Neural progenitor cell (in vitro differentiated cells): ENCODE measurements at regions not wholly inside any gene's neighbourhood (a gene's known extent, or its start where the extent isn't known, plus 50 kb on each side); places are given as distances from the start of the nearest gene placed in this dataset.

Experiments used
- DNase-seq: peaks from one replicate; pipeline ENCODE4 v3.0.0-alpha.2; 2016; ENCODE audit warnings: low spot score
- H2AFZ ChIP-seq: fragments of 200-600 bp; sonication (generic); replicated peaks from 2 replicates; pipeline ENCODE4 v1.6.1; 2016; ENCODE audit warnings: antibody characterized with exemption
- H3F3A ChIP-seq: fragments of 200-600 bp; sonication (generic); 2 replicates; pipeline ENCODE4 v1.6.1; 2016; ENCODE audit warnings: antibody characterized with exemption, low read depth
- H3K27ac ChIP-seq: fragments of 200-600 bp; sonication (generic); 2 replicates; pipeline ENCODE4 v1.5.1; 2016; ENCODE audit warnings: mild to moderate bottlenecking
- H3K27me3 ChIP-seq: fragments of 200-600 bp; sonication (generic); 2 replicates; pipeline ENCODE4 v1.6.1; 2016; ENCODE audit warnings: mild to moderate bottlenecking, moderate library complexity
- H3K36me3 ChIP-seq: fragments of 200-600 bp; sonication (generic); 2 replicates; pipeline ENCODE4 v1.5.1; 2016
- H3K4me1 ChIP-seq: fragments of 200-600 bp; sonication (generic); 2 replicates; pipeline ENCODE4 v1.6.1; 2016; ENCODE audit warnings: mixed run types
- H3K4me2 ChIP-seq: fragments of 200-600 bp; sonication (generic); 2 replicates; pipeline ENCODE4 v1.6.1; 2016
- H3K4me3 ChIP-seq: fragments of 200-600 bp; sonication (generic); 2 replicates; pipeline ENCODE4 v1.5.1; 2016
- H3K79me2 ChIP-seq: fragments of 200-600 bp; sonication (generic); 2 replicates; pipeline ENCODE4 v1.6.1; 2016; ENCODE audit warnings: low read depth
- H3K9ac ChIP-seq: fragments of 200-600 bp; sonication (generic); 2 replicates; pipeline ENCODE4 v1.6.1; 2016
- H3K9me3 ChIP-seq: fragments of 200-600 bp; sonication (generic); 2 replicates; pipeline ENCODE4 v1.5.1; 2016; ENCODE audit warnings: low read depth
- H4K20me1 ChIP-seq: fragments of 200-600 bp; sonication (generic); 2 replicates; pipeline ENCODE4 v1.6.1; 2016; ENCODE audit warnings: low read depth
- H3K27ac Mint-ChIP-seq: 3 replicates; pipeline ENCODE4 v1.8.0; 2021; ENCODE audit warnings: mixed read lengths
- H3K27me3 Mint-ChIP-seq: 2 replicates; pipeline ENCODE4 v1.8.0; 2022; ENCODE audit warnings: low read depth, mild to moderate bottlenecking, inconsistent platforms, moderate library complexity, mixed read lengths; ENCODE audit not compliant: insufficient read depth
- H3K36me3 Mint-ChIP-seq: 3 replicates; pipeline ENCODE4 v1.8.0; 2021; ENCODE audit warnings: mixed read lengths
- H3K4me1 Mint-ChIP-seq: 3 replicates; pipeline ENCODE4 v1.8.0; 2021; ENCODE audit warnings: mixed read lengths
- H3K4me3 Mint-ChIP-seq: 3 replicates; pipeline ENCODE4 v1.8.0; 2021; ENCODE audit warnings: mild to moderate bottlenecking, moderate library complexity, mixed read lengths
- H3K9me3 Mint-ChIP-seq: 3 replicates; pipeline ENCODE4 v1.8.0; 2020; ENCODE audit warnings: mixed read lengths
- EZH2 ChIP-seq: fragments of 200-600 bp; sonication (generic); IDR thresholded peaks from 2 replicates; pipeline ENCODE4 v1.6.1; 2017; ENCODE audit warnings: antibody characterized with exemption, mild to moderate bottlenecking, moderate library complexity
- EZH2phosphoT487 ChIP-seq: fragments of 200-600 bp; sonication (generic); IDR thresholded peaks from 2 replicates; pipeline ENCODE4 v1.6.1; 2017; ENCODE audit warnings: antibody characterized with exemption
- TF ChIP-seq, protein P1 (sequence below): fragments of 200-600 bp; sonication (generic); IDR thresholded peaks from 2 replicates; pipeline ENCODE4 v1.5.1; 2017; ENCODE audit warnings: antibody characterized with exemption, mild to moderate bottlenecking

DNA sequence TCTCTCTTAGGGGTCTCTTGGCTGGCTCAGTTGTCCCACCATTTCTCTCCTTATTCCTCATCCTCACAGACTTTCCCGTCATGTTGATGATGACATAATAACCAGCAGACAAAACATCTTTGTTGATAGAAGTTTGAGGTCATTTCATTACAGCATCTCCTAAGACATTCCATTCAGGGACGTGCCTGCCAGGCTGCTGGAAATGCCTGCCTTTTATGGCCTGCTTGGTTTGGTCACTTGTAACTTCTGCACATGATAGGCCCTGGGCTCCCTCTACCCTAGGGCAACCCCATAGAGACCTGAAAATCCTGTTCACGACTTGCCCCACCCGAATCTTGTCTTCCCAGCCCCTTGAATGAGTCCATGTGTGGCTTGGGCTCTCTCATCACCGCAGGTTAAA is 81.7 kb downstream of the SDC1 start:
- H3K27me3 ChIP-seq: no peaks in the 10 kb centered on the region
- H3K27ac Mint-ChIP-seq: no peak overlapping the region
- TF ChIP-seq EZH2 (no peak), EZH2phosphoT487 (no peak)
- TF ChIP-seq, protein P1, sequence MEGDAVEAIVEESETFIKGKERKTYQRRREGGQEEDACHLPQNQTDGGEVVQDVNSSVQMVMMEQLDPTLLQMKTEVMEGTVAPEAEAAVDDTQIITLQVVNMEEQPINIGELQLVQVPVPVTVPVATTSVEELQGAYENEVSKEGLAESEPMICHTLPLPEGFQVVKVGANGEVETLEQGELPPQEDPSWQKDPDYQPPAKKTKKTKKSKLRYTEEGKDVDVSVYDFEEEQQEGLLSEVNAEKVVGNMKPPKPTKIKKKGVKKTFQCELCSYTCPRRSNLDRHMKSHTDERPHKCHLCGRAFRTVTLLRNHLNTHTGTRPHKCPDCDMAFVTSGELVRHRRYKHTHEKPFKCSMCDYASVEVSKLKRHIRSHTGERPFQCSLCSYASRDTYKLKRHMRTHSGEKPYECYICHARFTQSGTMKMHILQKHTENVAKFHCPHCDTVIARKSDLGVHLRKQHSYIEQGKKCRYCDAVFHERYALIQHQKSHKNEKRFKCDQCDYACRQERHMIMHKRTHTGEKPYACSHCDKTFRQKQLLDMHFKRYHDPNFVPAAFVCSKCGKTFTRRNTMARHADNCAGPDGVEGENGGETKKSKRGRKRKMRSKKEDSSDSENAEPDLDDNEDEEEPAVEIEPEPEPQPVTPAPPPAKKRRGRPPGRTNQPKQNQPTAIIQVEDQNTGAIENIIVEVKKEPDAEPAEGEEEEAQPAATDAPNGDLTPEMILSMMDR: no peak
- peaks cover 4% of the 10 kb centered on the region for H3K27me3 Mint-ChIP-seq
- no peak overlapping the region for H3K4me3 ChIP-seq
- H3K36me3 Mint-ChIP-seq: no peaks in the 10 kb centered on the region
- no peaks in the 10 kb centered on the region for H3K36me3 ChIP-seq
- peaks cover 20% of the 10 kb centered on the region for H3K4me1 ChIP-seq
- no peak for DNase-seq
- no peaks in the 10 kb centered on the region for H3K79me2 ChIP-seq
- no peak overlapping the region for H3K4me2 ChIP-seq
- H3K9ac ChIP-seq: no peak overlapping the region
- H3F3A ChIP-seq: no peaks in the 10 kb centered on the region
- no peak overlapping the region for H2AFZ ChIP-seq
- no peaks in the 10 kb centered on the region for H4K20me1 ChIP-seq
- H3K4me1 Mint-ChIP-seq: peaks cover 32% of the 10 kb centered on the region
- no peaks in the 10 kb centered on the region for H3K9me3 ChIP-seq
- H3K9me3 Mint-ChIP-seq: no peaks in the 10 kb centered on the region
- H3K27ac ChIP-seq: no peak overlapping the region
- no peak overlapping the region for H3K4me3 Mint-ChIP-seq

DNA sequence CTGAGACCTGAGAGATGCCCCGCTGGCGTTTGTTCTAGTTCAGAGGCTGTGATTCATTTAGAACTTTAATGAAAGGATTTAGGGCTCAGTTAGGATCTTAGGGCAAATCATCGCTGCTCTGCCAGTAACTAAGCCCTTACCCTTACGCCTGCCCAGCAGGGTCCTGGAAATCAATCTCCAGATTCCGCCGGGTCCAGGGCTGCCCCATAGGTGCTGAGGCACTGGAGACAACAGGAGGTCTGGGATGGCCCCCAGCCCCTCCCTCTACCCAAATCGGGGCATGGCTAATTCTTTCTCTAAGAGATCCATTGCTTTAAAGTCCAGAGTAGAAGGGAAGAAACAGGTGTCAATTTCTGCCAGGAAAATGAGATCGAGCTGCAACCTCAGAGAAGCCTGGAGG is 83.1 kb downstream of the SDC1 start:
- Histone ChIP-seq H2AFZ (no peak overlapping the region), H3K9ac (no peak overlapping the region), H4K20me1 (no peaks in the 10 kb centered on the region), H3K4me1 (peaks cover 18% of the 10 kb centered on the region), H3K9me3 (no peaks in the 10 kb centered on the region), H3K27me3 (no peaks in the 10 kb centered on the region), H3K79me2 (no peaks in the 10 kb centered on the region), H3K36me3 (no peaks in the 10 kb centered on the region), H3K4me2 (no peak overlapping the region), H3K27ac (no peak overlapping the region), H3K4me3 (no peak overlapping the region), H3F3A (no peaks in the 10 kb centered on the region)
- Mint-ChIP-seq H3K36me3 (no peaks in the 10 kb centered on the region), H3K27me3 (peaks cover 4% of the 10 kb centered on the region), H3K9me3 (no peaks in the 10 kb centered on the region), H3K27ac (peak overlapping the region; percentile 67), H3K4me1 (peaks cover 33% of the 10 kb centered on the region), H3K4me3 (no peak overlapping the region)
- no peak for TF ChIP-seq EZH2
- TF ChIP-seq, protein P1: no peak
- no peak for TF ChIP-seq EZH2phosphoT487
- no peak for DNase-seq

DNA sequence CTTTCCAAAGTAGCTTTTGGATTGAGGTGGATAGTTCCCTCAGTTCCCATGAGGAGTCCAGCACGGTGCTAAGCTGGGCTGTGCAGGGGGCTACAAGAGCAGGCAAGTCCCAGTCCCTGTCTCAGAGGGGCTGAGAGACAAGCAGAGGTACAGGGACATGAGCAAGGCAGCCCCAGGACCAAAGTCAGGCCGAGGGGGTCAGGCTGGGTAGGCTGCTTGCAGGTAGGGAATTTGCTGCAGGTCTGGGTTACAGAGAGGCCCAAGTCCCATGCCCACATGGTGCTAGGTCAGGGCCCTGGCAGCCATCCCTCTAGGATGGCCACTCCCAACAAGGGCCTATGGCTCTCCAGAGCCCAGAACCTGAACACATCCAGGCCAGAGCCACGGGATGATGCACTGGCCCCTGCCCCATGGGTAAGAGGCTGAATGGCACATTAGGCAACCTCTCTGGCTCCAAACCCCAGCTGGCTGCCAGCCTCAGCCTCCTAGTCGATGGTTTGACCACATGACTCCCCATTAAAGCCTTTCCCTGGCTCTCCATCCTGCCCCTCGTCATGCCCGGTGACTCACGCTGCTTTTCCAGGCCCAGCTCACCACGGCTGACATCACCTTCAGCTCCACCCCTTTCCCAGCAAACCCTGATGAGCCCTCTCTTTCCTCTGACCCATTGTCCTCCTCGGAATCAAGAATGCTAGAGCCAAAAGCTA is 83.7 kb downstream of the SDC1 start:
- peaks cover 18% of the 10 kb centered on the region for H3K4me1 ChIP-seq
- TF ChIP-seq EZH2: no peak
- TF ChIP-seq, protein P1: no peak
- no peak for TF ChIP-seq EZH2phosphoT487
- Mint-ChIP-seq H3K27ac (peak overlapping the region; percentile 21), H3K36me3 (no peaks in the 10 kb centered on the region), H3K4me3 (no peak overlapping the region), H3K4me1 (peaks cover 31% of the 10 kb centered on the region), H3K27me3 (peaks cover 8% of the 10 kb centered on the region), H3K9me3 (no peaks in the 10 kb centered on the region)
- no peaks in the 10 kb centered on the region for H3K36me3 ChIP-seq
- no peak overlapping the region for H3K27ac ChIP-seq
- H2AFZ ChIP-seq: no peak overlapping the region
- H3K4me2 ChIP-seq: no peak overlapping the region
- no peaks in the 10 kb centered on the region for H3K27me3 ChIP-seq
- no peaks in the 10 kb centered on the region for H3F3A ChIP-seq
- no peak for DNase-seq
- no peaks in the 10 kb centered on the region for H4K20me1 ChIP-seq
- no peak overlapping the region for H3K9ac ChIP-seq
- H3K4me3 ChIP-seq: no peak overlapping the region
- no peaks in the 10 kb centered on the region for H3K9me3 ChIP-seq
- H3K79me2 ChIP-seq: no peaks in the 10 kb centered on the region
